HL-60 (cell line): ENCODE measurements at regions not wholly inside any gene's neighbourhood (a gene's known extent, or its start where the extent isn't known, plus 50 kb on each side); places are given as distances from the start of the nearest gene placed in this dataset.

Experiments
- DNase-seq, 2 experiments: peaks; one replicate each; pipeline ENCODE4 v3.0.0-alpha.2; 2010 to 2020; ENCODE audit warnings: low read depth in 1 of 2, low spot score in 1 of 2
- H3K27ac ChIP-seq: fragments of 250-450 bp; sonication (Bioruptor Pico); replicated peaks from 2 replicates; pipeline ENCODE4 v1.5.1; 2020; ENCODE audit warnings: mild to moderate bottlenecking, moderate library complexity
- H3K27me3 ChIP-seq: fragments of 250-450 bp; sonication (Bioruptor Pico); 2 replicates; pipeline ENCODE4 v1.5.1; 2021; ENCODE audit warnings: mild to moderate bottlenecking, moderate library complexity; ENCODE audit not compliant: insufficient read depth, poor library complexity, severe bottlenecking
- H3K4me3 ChIP-seq: replicated peaks from 2 replicates; pipeline ENCODE4 v1.5.1; 2011; ENCODE audit warnings: mild to moderate bottlenecking, control low read depth, low read length; ENCODE audit not compliant: insufficient read depth
- GABPA ChIP-seq: IDR thresholded peaks from 2 replicates; pipeline ENCODE4 v1.6.1; 2012; ENCODE audit warnings: low read depth
- POLR2AphosphoS5 ChIP-seq: IDR thresholded peaks from 2 replicates; pipeline ENCODE4 v1.6.1; 2012; ENCODE audit warnings: low read depth
- SPI1 ChIP-seq: IDR thresholded peaks from 2 replicates; pipeline ENCODE4 v1.6.1; 2012; ENCODE audit warnings: low read depth, mild to moderate bottlenecking, borderline replicate concordance
- TF ChIP-seq, protein P1 (sequence below): IDR thresholded peaks from 2 replicates; pipeline ENCODE4 v1.6.1; 2012; ENCODE audit warnings: low read depth; ENCODE audit not compliant: insufficient replicate concordance
- TF ChIP-seq, protein P2 (sequence below): IDR thresholded peaks from one replicate; pipeline ENCODE4 v1.5.1; 2011; ENCODE audit warnings: low read length, control low read depth, inconsistent platforms; ENCODE audit not compliant: insufficient read depth

DNA sequence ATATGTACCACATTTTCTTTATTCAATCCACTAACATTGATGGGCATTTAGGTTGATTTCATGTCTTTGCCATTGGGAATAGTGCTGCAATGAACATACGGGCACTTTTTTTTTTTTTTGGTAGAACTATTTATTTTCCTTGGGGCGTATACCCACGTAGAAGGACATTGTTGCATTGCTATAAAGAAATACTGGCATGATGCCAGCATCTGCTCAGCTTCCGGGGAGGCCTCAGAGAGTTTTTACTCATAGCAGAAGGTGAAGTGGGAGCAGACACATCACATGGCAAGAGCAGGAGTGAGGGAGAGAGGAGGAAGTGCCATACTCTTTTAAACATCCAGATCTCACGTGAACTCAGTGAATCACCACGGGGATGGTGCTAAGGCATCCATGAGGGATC is 197.0 kb downstream of the SQOR start:
- TF ChIP-seq, protein P1, sequence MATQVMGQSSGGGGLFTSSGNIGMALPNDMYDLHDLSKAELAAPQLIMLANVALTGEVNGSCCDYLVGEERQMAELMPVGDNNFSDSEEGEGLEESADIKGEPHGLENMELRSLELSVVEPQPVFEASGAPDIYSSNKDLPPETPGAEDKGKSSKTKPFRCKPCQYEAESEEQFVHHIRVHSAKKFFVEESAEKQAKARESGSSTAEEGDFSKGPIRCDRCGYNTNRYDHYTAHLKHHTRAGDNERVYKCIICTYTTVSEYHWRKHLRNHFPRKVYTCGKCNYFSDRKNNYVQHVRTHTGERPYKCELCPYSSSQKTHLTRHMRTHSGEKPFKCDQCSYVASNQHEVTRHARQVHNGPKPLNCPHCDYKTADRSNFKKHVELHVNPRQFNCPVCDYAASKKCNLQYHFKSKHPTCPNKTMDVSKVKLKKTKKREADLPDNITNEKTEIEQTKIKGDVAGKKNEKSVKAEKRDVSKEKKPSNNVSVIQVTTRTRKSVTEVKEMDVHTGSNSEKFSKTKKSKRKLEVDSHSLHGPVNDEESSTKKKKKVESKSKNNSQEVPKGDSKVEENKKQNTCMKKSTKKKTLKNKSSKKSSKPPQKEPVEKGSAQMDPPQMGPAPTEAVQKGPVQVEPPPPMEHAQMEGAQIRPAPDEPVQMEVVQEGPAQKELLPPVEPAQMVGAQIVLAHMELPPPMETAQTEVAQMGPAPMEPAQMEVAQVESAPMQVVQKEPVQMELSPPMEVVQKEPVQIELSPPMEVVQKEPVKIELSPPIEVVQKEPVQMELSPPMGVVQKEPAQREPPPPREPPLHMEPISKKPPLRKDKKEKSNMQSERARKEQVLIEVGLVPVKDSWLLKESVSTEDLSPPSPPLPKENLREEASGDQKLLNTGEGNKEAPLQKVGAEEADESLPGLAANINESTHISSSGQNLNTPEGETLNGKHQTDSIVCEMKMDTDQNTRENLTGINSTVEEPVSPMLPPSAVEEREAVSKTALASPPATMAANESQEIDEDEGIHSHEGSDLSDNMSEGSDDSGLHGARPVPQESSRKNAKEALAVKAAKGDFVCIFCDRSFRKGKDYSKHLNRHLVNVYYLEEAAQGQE = no peak
- TF ChIP-seq, protein P2, sequence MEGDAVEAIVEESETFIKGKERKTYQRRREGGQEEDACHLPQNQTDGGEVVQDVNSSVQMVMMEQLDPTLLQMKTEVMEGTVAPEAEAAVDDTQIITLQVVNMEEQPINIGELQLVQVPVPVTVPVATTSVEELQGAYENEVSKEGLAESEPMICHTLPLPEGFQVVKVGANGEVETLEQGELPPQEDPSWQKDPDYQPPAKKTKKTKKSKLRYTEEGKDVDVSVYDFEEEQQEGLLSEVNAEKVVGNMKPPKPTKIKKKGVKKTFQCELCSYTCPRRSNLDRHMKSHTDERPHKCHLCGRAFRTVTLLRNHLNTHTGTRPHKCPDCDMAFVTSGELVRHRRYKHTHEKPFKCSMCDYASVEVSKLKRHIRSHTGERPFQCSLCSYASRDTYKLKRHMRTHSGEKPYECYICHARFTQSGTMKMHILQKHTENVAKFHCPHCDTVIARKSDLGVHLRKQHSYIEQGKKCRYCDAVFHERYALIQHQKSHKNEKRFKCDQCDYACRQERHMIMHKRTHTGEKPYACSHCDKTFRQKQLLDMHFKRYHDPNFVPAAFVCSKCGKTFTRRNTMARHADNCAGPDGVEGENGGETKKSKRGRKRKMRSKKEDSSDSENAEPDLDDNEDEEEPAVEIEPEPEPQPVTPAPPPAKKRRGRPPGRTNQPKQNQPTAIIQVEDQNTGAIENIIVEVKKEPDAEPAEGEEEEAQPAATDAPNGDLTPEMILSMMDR = no peak
- TF ChIP-seq GABPA (no peak), SPI1 (no peak)
- H3K27me3 ChIP-seq = peaks cover 2% of the 10 kb centered on the region
- no peak overlapping the region for H3K27ac ChIP-seq
- DNase-seq = no peak
- no peak overlapping the region for H3K4me3 ChIP-seq

DNA sequence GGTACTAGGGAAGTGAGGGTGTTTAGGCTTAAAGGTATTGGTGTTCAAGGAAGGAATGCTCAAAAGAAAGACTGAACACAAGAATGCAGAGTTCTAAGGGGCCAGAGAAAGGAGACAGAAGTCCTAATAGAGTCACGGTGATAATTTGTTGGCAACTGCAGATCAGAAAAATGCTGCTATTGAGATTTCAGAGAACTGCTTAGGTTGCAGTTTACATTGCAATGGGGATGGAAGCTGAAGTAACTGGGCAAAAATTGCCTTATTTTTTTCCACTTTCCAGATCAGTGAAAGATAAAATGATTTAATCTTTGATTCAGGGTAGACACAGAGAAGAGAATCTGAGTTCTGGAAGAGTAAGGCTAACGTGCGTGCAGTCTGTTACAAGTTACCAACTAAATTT is 199.8 kb downstream of the SQOR start:
- H3K4me3 ChIP-seq = no peak overlapping the region
- no peak overlapping the region for H3K27ac ChIP-seq
- no peak for DNase-seq
- H3K27me3 ChIP-seq = peaks cover 2% of the 10 kb centered on the region
- TF ChIP-seq GABPA (no peak), POLR2AphosphoS5 (no peak), SPI1 (no peak)
- TF ChIP-seq, protein P2 = no peak
- TF ChIP-seq, protein P1 = no peak

DNA sequence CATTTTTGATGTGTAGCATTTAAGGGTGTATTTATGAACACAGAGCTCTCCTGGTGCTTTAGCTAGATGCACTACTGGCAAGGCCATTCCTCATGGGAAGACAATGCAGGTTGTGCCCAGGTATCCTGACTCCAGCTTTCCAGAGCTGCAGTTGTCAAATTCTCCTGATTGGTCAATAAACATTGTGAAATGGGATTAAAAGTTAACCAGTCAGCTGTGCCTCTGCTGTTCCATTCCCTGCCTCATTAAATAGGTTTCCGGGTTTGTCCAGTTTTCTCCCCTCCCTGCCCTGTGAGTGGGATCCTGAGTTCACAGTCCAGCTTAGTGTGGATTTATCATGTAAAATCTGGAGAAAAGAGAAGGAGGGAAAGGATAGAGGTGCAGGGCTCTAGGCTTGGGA is 207.3 kb downstream of the SQOR start:
- TF ChIP-seq SPI1 = no peak
- no peak for TF ChIP-seq GABPA
- no peak for TF ChIP-seq POLR2AphosphoS5
- TF ChIP-seq, protein P1 = no peak
- TF ChIP-seq, protein P2 = no peak
- no peak for DNase-seq

More for the DNA sequence above, 207.3 kb downstream of the SQOR start:
- Histone ChIP-seq H3K27ac (no peak overlapping the region), H3K4me3 (no peak overlapping the region), H3K27me3 (no peaks in the 10 kb centered on the region)
